Stimulated activated CD4-positive, alpha-beta T cell treated with anti-CD3 and anti-CD28 coated beads, Interleukin-15, amount 100 ng/mL, for 48 hours (primary cell): ENCODE measurements at regions not wholly inside any gene's neighbourhood (a gene's known extent, or its start where the extent isn't known, plus 50 kb on each side); places are given as distances from the start of the nearest gene placed in this dataset.

Experiments
- DNase-seq, 2 donors: peaks; one replicate each; pipeline ENCODE4 v3.0.0-alpha.2; 2020; ENCODE audit warnings: low read depth in 2 of 2

- DNase-seq: no peak
These were observed 478.9 kb upstream of the NRP1 start for GRCh38 chr10:33813415-33813814.

- DNase-seq: no peak
These were observed 478.1 kb upstream of the NRP1 start for GRCh38 chr10:33812586-33812985.

GRCh38 chr10:33810986-33811385 is 476.5 kb upstream of the NRP1 start:
- no peak for DNase-seq

- no peak for DNase-seq
These were observed 475.3 kb upstream of the NRP1 start for GRCh38 chr10:33809732-33810131.

GRCh38 chr10:33808475-33808874 is 474.0 kb upstream of the NRP1 start:
- no peak for DNase-seq

- DNase-seq: no peak
These were observed 473.3 kb upstream of the NRP1 start for GRCh38 chr10:33807531-33808359.

- no peak for DNase-seq
These were observed 471.4 kb upstream of the NRP1 start for GRCh38 chr10:33805831-33806230.

- no peak for DNase-seq
These were observed 470.1 kb upstream of the NRP1 start for GRCh38 chr10:33804584-33804983.

GRCh38 chr10:33803248-33803647 is 468.8 kb upstream of the NRP1 start:
- no peak for DNase-seq

- DNase-seq: no peak
These were observed 468.1 kb upstream of the NRP1 start for GRCh38 chr10:33802566-33802965.

GRCh38 chr10:33801705-33802104 is 467.2 kb upstream of the NRP1 start:
- DNase-seq: no peak

- no peak for DNase-seq
These were observed 466.5 kb upstream of the NRP1 start for GRCh38 chr10:33800986-33801385.

- DNase-seq: no peak
These were observed 466.1 kb upstream of the NRP1 start for GRCh38 chr10:33800545-33800944.

- DNase-seq: no peak
These were observed 465.5 kb upstream of the NRP1 start for GRCh38 chr10:33799944-33800323.

- no peak for DNase-seq
These were observed 464.9 kb upstream of the NRP1 start for GRCh38 chr10:33799281-33799943.

- no peak for DNase-seq
These were observed 464.3 kb upstream of the NRP1 start for GRCh38 chr10:33798754-33799153.

GRCh38 chr10:33796680-33797079 is 462.2 kb upstream of the NRP1 start:
- no peak for DNase-seq

- no peak for DNase-seq
These were observed 461.1 kb upstream of the NRP1 start for GRCh38 chr10:33795529-33795928.

- DNase-seq: no peak
These were observed 460.0 kb upstream of the NRP1 start for GRCh38 chr10:33794460-33794859.

GRCh38 chr10:33793793-33794192 is 459.3 kb upstream of the NRP1 start:
- no peak for DNase-seq

GRCh38 chr10:33791272-33791660 is 456.8 kb upstream of the NRP1 start:
- no peak for DNase-seq

- DNase-seq: no peak
These were observed 456.2 kb upstream of the NRP1 start for GRCh38 chr10:33790521-33791271.

GRCh38 chr10:33783557-33783956 is 449.1 kb upstream of the NRP1 start:
- DNase-seq: no peak
